Breast epithelium (tissue), 4 donors: ENCODE measurements at regions not wholly inside any gene's neighbourhood (a gene's known extent, or its start where the extent isn't known, plus 50 kb on each side); places are given as distances from the start of the nearest gene placed in this dataset.

Source experiments
- DNase-seq, 2 donors: peaks; one replicate each; pipeline ENCODE4 v3.0.0-alpha.2; 2019; ENCODE audit warnings: low spot score in 2 of 2
- H3K27ac ChIP-seq, 2 donors: fragments of 200-600 bp; sonication (generic) in 1 of 2; one replicate each; pipeline ENCODE4 v1.5.1; 2016 to 2019; ENCODE audit warnings: mild to moderate bottlenecking in 1 of 2
- H3K27me3 ChIP-seq, 2 donors: fragments of 200-600 bp; sonication (generic) in 1 of 2; one replicate each; pipeline versions ENCODE4 v1.5.1 to v1.6.0; 2017 to 2019; ENCODE audit warnings: control low read depth in 1 of 2, mild to moderate bottlenecking in 1 of 2
- H3K36me3 ChIP-seq: fragments of 200-600 bp; one replicate; pipeline ENCODE4 v1.5.1; 2019
- H3K4me1 ChIP-seq, 2 donors: fragments of 200-600 bp; sonication (generic); one replicate each; pipeline ENCODE4 v1.5.1; 2016 to 2019; ENCODE audit warnings: control low read depth in 1 of 2
- H3K4me3 ChIP-seq, 3 donors: fragments of 200-600 bp; sonication (generic); 1 replicate in 2 of 3; 2 replicates in 1 of 3; pipeline ENCODE4 v1.5.1; 2016 to 2019; ENCODE audit warnings: mild to moderate bottlenecking in 3 of 3, moderate library complexity in 2 of 3
- H3K9me3 ChIP-seq, 2 donors: fragments of 200-600 bp; sonication (generic) in 1 of 2; one replicate each; pipeline ENCODE4 v1.5.1; 2016 to 2019; ENCODE audit warnings: control low read depth in 1 of 2
- CTCF ChIP-seq, 3 donors: fragments of 450-650 bp; IDR thresholded peaks; one replicate each; pipeline ENCODE4 v1.5.1; 2016 to 2017; ENCODE audit warnings: antibody characterized with exemption in 3 of 3, mild to moderate bottlenecking in 3 of 3, moderate library complexity in 3 of 3
- POLR2A ChIP-seq: fragments of 450-650 bp; IDR thresholded peaks from one replicate; pipeline ENCODE4 v1.6.1; 2016; ENCODE audit warnings: antibody characterized with exemption, mild to moderate bottlenecking, moderate library complexity
- POLR2AphosphoS5 ChIP-seq, 3 donors: sonication (generic); formaldehyde crosslinking; IDR thresholded peaks; one replicate each; pipeline ENCODE4 v1.6.1; 2017; ENCODE audit warnings: antibody characterized with exemption in 3 of 3
- intact Hi-C: fragments of 100-400 bp; cut with DNase I; formaldehyde crosslinking; loops from one replicate; pipeline ENCODE4 v1.15.1; 2023; ENCODE audit warnings: low total_unique reads

GRCh38 chr3:80035021-80035420 lies 267.2 kb upstream of the ROBO1 start:
- DNase-seq, result no peak
- Histone ChIP-seq H3K36me3 (no peaks in the 10 kb centered on the region), H3K4me3 (no peak overlapping the region), H3K27ac (no peak overlapping the region), H3K9me3 (no peaks in the 10 kb centered on the region), H3K4me1 (no peaks in the 10 kb centered on the region), H3K27me3 (no peaks in the 10 kb centered on the region)
- TF ChIP-seq POLR2AphosphoS5 (IDR thresholded peaks at IDR 0.05) (no peak), POLR2A (no peak), CTCF (IDR thresholded peaks at IDR 0.05) (no peak)
- intact Hi-C loops, result no loop called here

GRCh38 chr3:80023010-80023409 lies 255.2 kb upstream of the ROBO1 start:
- no peaks in the 10 kb centered on the region for H3K4me1 ChIP-seq
- H3K4me3 ChIP-seq, result no peak overlapping the region
- no peak for DNase-seq
- intact Hi-C loops, result no loop called here
- H3K9me3 ChIP-seq, result no peaks in the 10 kb centered on the region
- no peak for TF ChIP-seq POLR2AphosphoS5 (IDR thresholded peaks at IDR 0.05)
- TF ChIP-seq CTCF (IDR thresholded peaks at IDR 0.05), result no peak
- no peak for TF ChIP-seq POLR2A
- no peaks in the 10 kb centered on the region for H3K36me3 ChIP-seq
- H3K27ac ChIP-seq, result no peak overlapping the region
- no peaks in the 10 kb centered on the region for H3K27me3 ChIP-seq

GRCh38 chr3:80018375-80018774 lies 250.6 kb upstream of the ROBO1 start:
- no peaks in the 10 kb centered on the region for H3K4me1 ChIP-seq
- DNase-seq, result no peak
- H3K9me3 ChIP-seq, result no peaks in the 10 kb centered on the region
- no peak for TF ChIP-seq POLR2AphosphoS5 (IDR thresholded peaks at IDR 0.05)
- TF ChIP-seq POLR2A, result no peak
- no peak for TF ChIP-seq CTCF (IDR thresholded peaks at IDR 0.05)
- H3K36me3 ChIP-seq, result no peaks in the 10 kb centered on the region
- no peak overlapping the region for H3K4me3 ChIP-seq
- H3K27me3 ChIP-seq, result no peaks in the 10 kb centered on the region
- no peak overlapping the region for H3K27ac ChIP-seq
- intact Hi-C loops, result no loop called here

GRCh38 chr3:80017369-80017768 lies 249.6 kb upstream of the ROBO1 start:
- no peak for DNase-seq

GRCh38 chr3:80014576-80014975 lies 246.8 kb upstream of the ROBO1 start:
- no peak for TF ChIP-seq POLR2AphosphoS5 (IDR thresholded peaks at IDR 0.05)
- TF ChIP-seq CTCF (IDR thresholded peaks at IDR 0.05), result no peak
- no peak for TF ChIP-seq POLR2A
- H3K36me3 ChIP-seq, result no peaks in the 10 kb centered on the region
- no peaks in the 10 kb centered on the region for H3K27me3 ChIP-seq
- intact Hi-C loops, result no loop called here
- H3K4me3 ChIP-seq, result no peak overlapping the region
- no peak for DNase-seq
- no peaks in the 10 kb centered on the region for H3K4me1 ChIP-seq
- H3K27ac ChIP-seq, result no peak overlapping the region
- no peaks in the 10 kb centered on the region for H3K9me3 ChIP-seq

More at GRCh38 chr3:80017369-80017768, 249.6 kb upstream of the ROBO1 start:
- Histone ChIP-seq H3K4me3 (no peak overlapping the region), H3K4me1 (no peaks in the 10 kb centered on the region), H3K9me3 (no peaks in the 10 kb centered on the region), H3K36me3 (no peaks in the 10 kb centered on the region), H3K27me3 (no peaks in the 10 kb centered on the region), H3K27ac (no peak overlapping the region)
- TF ChIP-seq POLR2AphosphoS5 (IDR thresholded peaks at IDR 0.05) (no peak), POLR2A (no peak), CTCF (IDR thresholded peaks at IDR 0.05) (no peak)
- intact Hi-C loops, result no loop called here
